ENCODE measurements at regions not wholly inside any gene's neighbourhood (a gene's known extent, or its start where the extent isn't known, plus 50 kb on each side); places are given as distances from the start of the nearest gene placed in this dataset.
"Not testable (repeated sequence)": the region's sequence is repeated elsewhere in the genome, so short reads cannot be mapped to it uniquely, and the experiment has no call there.

- H3K4me1 ChIP-seq, result no peaks in the 10 kb centered on the region
- no peaks in the 10 kb centered on the region for H3K27me3 ChIP-seq
- DNase-seq (ENCODE audit: low spot score in 2 of 2), result no peak
- no peaks in the 10 kb centered on the region for H3K36me3 ChIP-seq
- no peaks in the 10 kb centered on the region for H3K9me3 ChIP-seq
- H3K27ac ChIP-seq, result no peak overlapping the region
- intact Hi-C loops (cut with DNase I), result no loop called here
- H3K4me3 ChIP-seq, result no peak overlapping the region
- TF ChIP-seq CTCF (IDR thresholded peaks at IDR 0.05), result no peak
Measured at GRCh38 chr13:21240586-21240985, 64.1 kb downstream of the MRPL57 start.

DNA sequence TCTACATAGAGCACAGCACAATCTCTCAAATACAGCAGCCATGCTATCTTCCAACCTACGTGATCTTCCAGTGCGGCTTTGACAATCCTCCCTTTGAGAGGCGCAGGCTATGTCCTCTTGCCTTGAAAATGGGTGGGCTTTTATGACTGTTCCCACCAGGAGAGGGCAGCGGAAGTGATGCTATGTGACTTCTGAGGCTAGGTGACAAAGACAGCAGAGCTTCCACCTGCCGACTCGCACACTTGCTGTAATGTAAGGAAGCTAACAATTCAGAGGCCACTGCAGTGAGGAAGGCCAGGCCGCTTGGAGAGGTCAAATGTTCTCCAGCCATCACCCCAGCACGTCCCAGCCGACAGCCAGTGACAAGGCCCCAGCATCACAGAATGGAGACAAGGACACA lies 65.8 kb downstream of the MRPL57 start:
- Histone ChIP-seq H3K27me3 (no peaks in the 10 kb centered on the region), H3K4me3 (no peak overlapping the region), H3K9me3 (no peaks in the 10 kb centered on the region), H3K36me3 (no peaks in the 10 kb centered on the region), H3K4me1 (no peaks in the 10 kb centered on the region), H3K27ac (no peak overlapping the region)
- TF ChIP-seq CTCF (IDR thresholded peaks at IDR 0.05), result no peak
- intact Hi-C loops (cut with DNase I), result no loop called here
- no peak for DNase-seq (ENCODE audit: low spot score in 2 of 2)

GRCh38 chr13:21243045-21243897 lies 66.8 kb downstream of the MRPL57 start:
- no peaks in the 10 kb centered on the region for H3K36me3 ChIP-seq
- no peak overlapping the region for H3K27ac ChIP-seq
- H3K4me1 ChIP-seq, result no peaks in the 10 kb centered on the region
- no peak for TF ChIP-seq CTCF (IDR thresholded peaks at IDR 0.05)
- no peaks in the 10 kb centered on the region for H3K27me3 ChIP-seq
- no peaks in the 10 kb centered on the region for H3K9me3 ChIP-seq
- H3K4me3 ChIP-seq, result no peak overlapping the region
- intact Hi-C loops (cut with DNase I), result no loop called here
- DNase-seq (ENCODE audit: low spot score in 2 of 2), result no peak

DNA sequence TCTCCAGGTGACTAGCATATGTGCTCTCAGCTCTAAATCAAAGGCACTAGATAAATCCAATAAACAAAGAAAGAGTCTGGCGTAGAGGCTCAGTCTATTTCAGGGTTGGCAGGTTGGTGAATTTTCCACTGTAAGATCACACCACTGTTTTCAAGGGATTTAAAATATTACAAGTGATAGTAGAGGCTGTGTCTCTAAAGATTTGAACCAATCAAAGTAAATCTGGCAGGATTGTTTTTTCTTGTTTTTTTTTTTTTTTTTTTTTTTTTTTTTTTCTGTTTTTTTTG lies 67.4 kb downstream of the MRPL57 start:
- H3K27ac ChIP-seq; DNase-seq (ENCODE audit: low spot score in 2 of 2); H3K27me3 ChIP-seq; H3K4me3 ChIP-seq; H3K9me3 ChIP-seq; H3K36me3 ChIP-seq; intact Hi-C loops (cut with DNase I); H3K4me1 ChIP-seq: not testable (repeated sequence)

GRCh38 chr13:21246761-21247452 lies 70.4 kb downstream of the MRPL57 start:
- no peaks in the 10 kb centered on the region for H3K36me3 ChIP-seq
- intact Hi-C loops (cut with DNase I), result no loop called here
- no peak overlapping the region for H3K4me3 ChIP-seq
- no peak for TF ChIP-seq CTCF (IDR thresholded peaks at IDR 0.05)
- H3K27me3 ChIP-seq, result no peaks in the 10 kb centered on the region
- no peaks in the 10 kb centered on the region for H3K9me3 ChIP-seq
- no peak overlapping the region for H3K27ac ChIP-seq
- DNase-seq (ENCODE audit: low spot score in 2 of 2), result no peak
- H3K4me1 ChIP-seq, result no peaks in the 10 kb centered on the region

- intact Hi-C loops (cut with DNase I), result no loop called here
- Histone ChIP-seq H3K27ac (no peak overlapping the region), H3K4me1 (no peaks in the 10 kb centered on the region), H3K9me3 (no peaks in the 10 kb centered on the region), H3K36me3 (no peaks in the 10 kb centered on the region), H3K4me3 (no peak overlapping the region), H3K27me3 (no peaks in the 10 kb centered on the region)
- DNase-seq (ENCODE audit: low spot score in 2 of 2), result no peak
- TF ChIP-seq CTCF (IDR thresholded peaks at IDR 0.05), result no peak
Measured at GRCh38 chr13:21256351-21256761, 79.9 kb downstream of the MRPL57 start.
